ENCODE measurements at regions not wholly inside any gene's neighbourhood (a gene's known extent, or its start where the extent isn't known, plus 50 kb on each side); places are given as distances from the start of the nearest gene placed in this dataset.
A peak's percentile ranks its signal among the peaks of the same experiment; 100 is the strongest.

DNA sequence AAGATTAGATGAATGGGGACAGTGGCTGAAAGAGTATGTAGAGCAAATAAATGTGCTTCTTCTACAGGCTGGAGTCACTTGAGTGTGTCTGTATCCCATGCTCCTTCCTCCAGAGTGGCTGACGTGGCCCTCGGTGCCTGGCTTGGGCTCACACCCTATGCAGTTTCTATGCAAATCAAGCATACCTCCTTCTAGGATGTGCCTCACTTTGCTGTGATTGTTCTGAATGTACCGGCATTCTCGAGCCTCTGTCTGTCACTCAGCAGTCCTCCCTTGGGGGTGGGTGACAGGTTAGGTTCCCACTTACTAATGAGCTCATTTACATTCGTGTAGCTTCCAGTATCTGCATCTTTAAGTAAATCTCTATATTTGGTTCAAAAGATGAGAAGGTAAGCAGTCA is 55.1 kb upstream of the HDDC2 start:
- H3K23me2 ChIP-seq (ENCODE audit: insufficient read length, low read depth, low read length, poor library complexity, severe bottlenecking) = no peaks in the 10 kb centered on the region
- no peaks in the 10 kb centered on the region for H3K9me3 ChIP-seq (ENCODE audit: control insufficient read depth, low read depth, low read length)
- Mint-ChIP-seq H3K9me3 (no peaks in the 10 kb centered on the region), H3K4me1 (peaks cover 12 to 14% of the 10 kb centered on the region in 2 experiments), H3K36me3 (ENCODE audit: insufficient read depth in 1 of 3, low read depth in 3 of 3) (no peaks in the 10 kb centered on the region), H3K27ac (no peak overlapping the region), H3K4me3 (no peak overlapping the region), H3K27me3 (ENCODE audit: low read depth) (peaks cover 42% of the 10 kb centered on the region)
- H4K20me1 ChIP-seq (ENCODE audit: control insufficient read depth, insufficient read depth, insufficient read length) = no peaks in the 10 kb centered on the region
- WGBS (ENCODE audit: extremely low coverage, insufficient read length, low lambda C conversion rate) = no CpG with 5 or more reads among the region's 5 CpGs
- no peak overlapping the region for H3K14ac ChIP-seq (ENCODE audit: insufficient read depth, low read length)
- H3K18ac ChIP-seq (ENCODE audit: insufficient read length, low read depth, low read length) = no peak overlapping the region
- DNase-seq = peak; percentile 36
- no peak overlapping the region for H2BK15ac ChIP-seq (ENCODE audit: low read depth, low read length)
- no peak overlapping the region for H3K27ac ChIP-seq (ENCODE audit: insufficient read length, low read depth, low read length)
- no peaks in the 10 kb centered on the region for H3K79me1 ChIP-seq (ENCODE audit: insufficient read depth, low read depth, low read length, poor library complexity, severe bottlenecking)
- no peak overlapping the region for H2AFZ ChIP-seq (ENCODE audit: low read length)
- no peak overlapping the region for H3K4ac ChIP-seq (ENCODE audit: low read depth, low read length)
- no peak overlapping the region for H2BK20ac ChIP-seq (ENCODE audit: low read depth, low read length, poor library complexity, severe bottlenecking)
- H2AK5ac ChIP-seq (ENCODE audit: insufficient read length, low read length) = no peak overlapping the region
- no peak overlapping the region for H2BK5ac ChIP-seq (ENCODE audit: insufficient read length, low read length)
- no peak overlapping the region for H2BK12ac ChIP-seq (ENCODE audit: insufficient read length, low read depth, low read length)
- no peak overlapping the region for H3K56ac ChIP-seq (ENCODE audit: insufficient read length, low read depth, low read length)
- H3K4me2 ChIP-seq (ENCODE audit: insufficient read depth, insufficient read length, low read length) = no peak overlapping the region
- TF ChIP-seq, protein P1, sequence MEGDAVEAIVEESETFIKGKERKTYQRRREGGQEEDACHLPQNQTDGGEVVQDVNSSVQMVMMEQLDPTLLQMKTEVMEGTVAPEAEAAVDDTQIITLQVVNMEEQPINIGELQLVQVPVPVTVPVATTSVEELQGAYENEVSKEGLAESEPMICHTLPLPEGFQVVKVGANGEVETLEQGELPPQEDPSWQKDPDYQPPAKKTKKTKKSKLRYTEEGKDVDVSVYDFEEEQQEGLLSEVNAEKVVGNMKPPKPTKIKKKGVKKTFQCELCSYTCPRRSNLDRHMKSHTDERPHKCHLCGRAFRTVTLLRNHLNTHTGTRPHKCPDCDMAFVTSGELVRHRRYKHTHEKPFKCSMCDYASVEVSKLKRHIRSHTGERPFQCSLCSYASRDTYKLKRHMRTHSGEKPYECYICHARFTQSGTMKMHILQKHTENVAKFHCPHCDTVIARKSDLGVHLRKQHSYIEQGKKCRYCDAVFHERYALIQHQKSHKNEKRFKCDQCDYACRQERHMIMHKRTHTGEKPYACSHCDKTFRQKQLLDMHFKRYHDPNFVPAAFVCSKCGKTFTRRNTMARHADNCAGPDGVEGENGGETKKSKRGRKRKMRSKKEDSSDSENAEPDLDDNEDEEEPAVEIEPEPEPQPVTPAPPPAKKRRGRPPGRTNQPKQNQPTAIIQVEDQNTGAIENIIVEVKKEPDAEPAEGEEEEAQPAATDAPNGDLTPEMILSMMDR (conservative IDR thresholded peaks at IDR 0.05) = no peak
- no peak overlapping the region for H4K91ac ChIP-seq (ENCODE audit: insufficient read length, low read depth, low read length)
- no peaks in the 10 kb centered on the region; the same call in 1 of the 2 replicates for H3K27me3 ChIP-seq (ENCODE audit: insufficient read depth, low read length)
- peaks cover 5% of the 10 kb centered on the region; the same call in 1 of the 2 replicates for H3K4me1 ChIP-seq (ENCODE audit: insufficient read depth, low read length)
- H3K9ac ChIP-seq (ENCODE audit: extremely low read depth, insufficient read length, low read length) = no peak overlapping the region
- H3K79me2 ChIP-seq (ENCODE audit: insufficient read depth, low read length) = no peaks in the 10 kb centered on the region
- H4K5ac ChIP-seq (ENCODE audit: insufficient read length, low read depth, low read length) = no peak overlapping the region
- H4K8ac ChIP-seq (replicated peaks; ENCODE audit: insufficient read length, low read depth, low read length) = no peak overlapping the region
- H3K23ac ChIP-seq (ENCODE audit: insufficient read length, low read depth, low read length) = no peak overlapping the region
- no peak overlapping the region for H2BK120ac ChIP-seq (ENCODE audit: low read depth, low read length, poor library complexity, severe bottlenecking)
- no peak overlapping the region for H3T11ph ChIP-seq (ENCODE audit: low read length)
